ENCODE measurements at regions not wholly inside any gene's neighbourhood (a gene's known extent, or its start where the extent isn't known, plus 50 kb on each side); places are given as distances from the start of the nearest gene placed in this dataset.
A peak's percentile ranks its signal among the peaks of the same experiment; 100 is the strongest.

- Mint-ChIP-seq H3K4me3 (no peak overlapping the region), H3K9me3 (peaks cover 2% of the 10 kb centered on the region), H3K36me3 (ENCODE audit: low read depth) (no peaks in the 10 kb centered on the region), H3K4me1 (ENCODE audit: low read depth) (no peaks in the 10 kb centered on the region), H3K27ac (no peak overlapping the region), H3K27me3 (no peaks in the 10 kb centered on the region)
Observed at GRCh38 chr20:16220826-16221225, 352.4 kb downstream of the KIF16B start.

- Mint-ChIP-seq H3K9me3 (no peaks in the 10 kb centered on the region), H3K4me3 (no peak overlapping the region), H3K4me1 (ENCODE audit: low read depth) (no peaks in the 10 kb centered on the region), H3K27me3 (no peaks in the 10 kb centered on the region), H3K36me3 (ENCODE audit: low read depth) (no peaks in the 10 kb centered on the region), H3K27ac (no peak overlapping the region)
Observed at GRCh38 chr20:16219182-16219581, 354.1 kb downstream of the KIF16B start.

- H3K4me3 Mint-ChIP-seq, result no peak overlapping the region
- no peaks in the 10 kb centered on the region for H3K9me3 Mint-ChIP-seq
- H3K4me1 Mint-ChIP-seq (ENCODE audit: low read depth), result no peaks in the 10 kb centered on the region
- no peaks in the 10 kb centered on the region for H3K27me3 Mint-ChIP-seq
- H3K27ac Mint-ChIP-seq, result no peak overlapping the region
- H3K36me3 Mint-ChIP-seq (ENCODE audit: low read depth), result no peaks in the 10 kb centered on the region
Observed at GRCh38 chr20:16216914-16217230, 356.4 kb downstream of the KIF16B start.

- Mint-ChIP-seq H3K4me3 (no peak overlapping the region), H3K27me3 (no peaks in the 10 kb centered on the region), H3K4me1 (ENCODE audit: low read depth) (no peaks in the 10 kb centered on the region), H3K27ac (no peak overlapping the region), H3K9me3 (peaks cover 4% of the 10 kb centered on the region), H3K36me3 (ENCODE audit: low read depth) (no peaks in the 10 kb centered on the region)
Observed at GRCh38 chr20:16216227-16216913, 356.9 kb downstream of the KIF16B start.

- H3K27ac Mint-ChIP-seq, result no peak overlapping the region
- H3K4me1 Mint-ChIP-seq (ENCODE audit: low read depth), result no peaks in the 10 kb centered on the region
- no peak overlapping the region for H3K4me3 Mint-ChIP-seq
- no peaks in the 10 kb centered on the region for H3K27me3 Mint-ChIP-seq
- no peaks in the 10 kb centered on the region for H3K36me3 Mint-ChIP-seq (ENCODE audit: low read depth)
- H3K9me3 Mint-ChIP-seq, result peaks cover 4% of the 10 kb centered on the region
Observed at GRCh38 chr20:16215041-16215440, 358.2 kb downstream of the KIF16B start.

GRCh38 chr20:16212790-16213189 lies 360.5 kb downstream of the KIF16B start:
- H3K36me3 Mint-ChIP-seq (ENCODE audit: low read depth), result no peaks in the 10 kb centered on the region
- no peaks in the 10 kb centered on the region for H3K27me3 Mint-ChIP-seq
- no peak overlapping the region for H3K4me3 Mint-ChIP-seq
- H3K4me1 Mint-ChIP-seq (ENCODE audit: low read depth), result no peaks in the 10 kb centered on the region
- peaks cover 7% of the 10 kb centered on the region for H3K9me3 Mint-ChIP-seq
- H3K27ac Mint-ChIP-seq, result no peak overlapping the region

- H3K36me3 Mint-ChIP-seq (ENCODE audit: low read depth), result no peaks in the 10 kb centered on the region
- peaks cover 11% of the 10 kb centered on the region for H3K9me3 Mint-ChIP-seq
- H3K4me1 Mint-ChIP-seq (ENCODE audit: low read depth), result peaks cover 4% of the 10 kb centered on the region
- no peak overlapping the region for H3K27ac Mint-ChIP-seq
- H3K4me3 Mint-ChIP-seq, result no peak overlapping the region
- H3K27me3 Mint-ChIP-seq, result no peaks in the 10 kb centered on the region
Observed at GRCh38 chr20:16209951-16210361, 363.3 kb downstream of the KIF16B start.

- Mint-ChIP-seq H3K4me3 (no peak overlapping the region), H3K27me3 (no peaks in the 10 kb centered on the region), H3K27ac (no peak overlapping the region), H3K4me1 (ENCODE audit: low read depth) (peaks cover 4% of the 10 kb centered on the region), H3K9me3 (peaks cover 13% of the 10 kb centered on the region), H3K36me3 (ENCODE audit: low read depth) (no peaks in the 10 kb centered on the region)
Observed at GRCh38 chr20:16209357-16209756, 363.9 kb downstream of the KIF16B start.

GRCh38 chr20:16208443-16208842 lies 364.8 kb downstream of the KIF16B start:
- peaks cover 4% of the 10 kb centered on the region for H3K4me1 Mint-ChIP-seq (ENCODE audit: low read depth)
- no peak overlapping the region for H3K4me3 Mint-ChIP-seq
- H3K27ac Mint-ChIP-seq, result peak overlapping the region; percentile 4
- peaks cover 13% of the 10 kb centered on the region for H3K9me3 Mint-ChIP-seq
- H3K27me3 Mint-ChIP-seq, result no peaks in the 10 kb centered on the region
- H3K36me3 Mint-ChIP-seq (ENCODE audit: low read depth), result no peaks in the 10 kb centered on the region

GRCh38 chr20:16206817-16207216 lies 366.4 kb downstream of the KIF16B start:
- H3K36me3 Mint-ChIP-seq (ENCODE audit: low read depth), result no peaks in the 10 kb centered on the region

GRCh38 chr20:16205507-16205906 lies 367.7 kb downstream of the KIF16B start:
- H3K36me3 Mint-ChIP-seq (ENCODE audit: low read depth), result no peaks in the 10 kb centered on the region
- peaks cover 4% of the 10 kb centered on the region for H3K4me1 Mint-ChIP-seq (ENCODE audit: low read depth)
- no peaks in the 10 kb centered on the region for H3K27me3 Mint-ChIP-seq
- H3K27ac Mint-ChIP-seq, result no peak overlapping the region
- no peak overlapping the region for H3K4me3 Mint-ChIP-seq
- H3K9me3 Mint-ChIP-seq, result peaks cover 9% of the 10 kb centered on the region

More at GRCh38 chr20:16206817-16207216, 366.4 kb downstream of the KIF16B start:
- H3K27me3 Mint-ChIP-seq, result no peaks in the 10 kb centered on the region
- no peak overlapping the region for H3K27ac Mint-ChIP-seq
- peaks cover 4% of the 10 kb centered on the region for H3K4me1 Mint-ChIP-seq (ENCODE audit: low read depth)
- H3K9me3 Mint-ChIP-seq, result peaks cover 12% of the 10 kb centered on the region
- no peak overlapping the region for H3K4me3 Mint-ChIP-seq

GRCh38 chr20:16203096-16203495 lies 370.2 kb downstream of the KIF16B start:
- Mint-ChIP-seq H3K27ac (no peak overlapping the region), H3K9me3 (peaks cover 6% of the 10 kb centered on the region), H3K4me1 (ENCODE audit: low read depth) (peaks cover 4% of the 10 kb centered on the region), H3K36me3 (ENCODE audit: low read depth) (no peaks in the 10 kb centered on the region), H3K4me3 (no peak overlapping the region), H3K27me3 (no peaks in the 10 kb centered on the region)

GRCh38 chr20:16201191-16201590 lies 372.1 kb downstream of the KIF16B start:
- H3K4me3 Mint-ChIP-seq, result no peak overlapping the region
- no peak overlapping the region for H3K27ac Mint-ChIP-seq
- H3K9me3 Mint-ChIP-seq, result peaks cover 6% of the 10 kb centered on the region
- H3K4me1 Mint-ChIP-seq (ENCODE audit: low read depth), result no peaks in the 10 kb centered on the region
- H3K36me3 Mint-ChIP-seq (ENCODE audit: low read depth), result no peaks in the 10 kb centered on the region
- no peaks in the 10 kb centered on the region for H3K27me3 Mint-ChIP-seq

GRCh38 chr20:16197696-16198095 lies 375.6 kb downstream of the KIF16B start:
- no peak overlapping the region for H3K4me3 Mint-ChIP-seq
- H3K9me3 Mint-ChIP-seq, result no peaks in the 10 kb centered on the region
- H3K36me3 Mint-ChIP-seq (ENCODE audit: low read depth), result no peaks in the 10 kb centered on the region
- H3K27me3 Mint-ChIP-seq, result no peaks in the 10 kb centered on the region
- H3K27ac Mint-ChIP-seq, result no peak overlapping the region
- no peaks in the 10 kb centered on the region for H3K4me1 Mint-ChIP-seq (ENCODE audit: low read depth)

GRCh38 chr20:16195671-16196070 lies 377.6 kb downstream of the KIF16B start:
- H3K27me3 Mint-ChIP-seq, result no peaks in the 10 kb centered on the region
- H3K4me3 Mint-ChIP-seq, result no peak overlapping the region
- no peaks in the 10 kb centered on the region for H3K36me3 Mint-ChIP-seq (ENCODE audit: low read depth)
- no peak overlapping the region for H3K27ac Mint-ChIP-seq
- no peaks in the 10 kb centered on the region for H3K4me1 Mint-ChIP-seq (ENCODE audit: low read depth)
- H3K9me3 Mint-ChIP-seq, result no peaks in the 10 kb centered on the region

- Mint-ChIP-seq H3K4me1 (ENCODE audit: low read depth) (no peaks in the 10 kb centered on the region), H3K9me3 (no peaks in the 10 kb centered on the region), H3K4me3 (no peak overlapping the region), H3K27ac (no peak overlapping the region), H3K36me3 (ENCODE audit: low read depth) (no peaks in the 10 kb centered on the region), H3K27me3 (no peaks in the 10 kb centered on the region)
Observed at GRCh38 chr20:16194617-16195360, 378.5 kb downstream of the KIF16B start.

Data from stimulated activated naive CD8-positive, alpha-beta T cell treated with anti-CD3 and anti-CD28 coated beads, Interleukin-15, Interleukin-2, amounts not matched to agents 100 ng/mL and 50 ng/mL, for 24 hours (primary cell).